ENCODE measurements at regions not wholly inside any gene's neighbourhood (a gene's known extent, or its start where the extent isn't known, plus 50 kb on each side); places are given as distances from the start of the nearest gene placed in this dataset.

DNA sequence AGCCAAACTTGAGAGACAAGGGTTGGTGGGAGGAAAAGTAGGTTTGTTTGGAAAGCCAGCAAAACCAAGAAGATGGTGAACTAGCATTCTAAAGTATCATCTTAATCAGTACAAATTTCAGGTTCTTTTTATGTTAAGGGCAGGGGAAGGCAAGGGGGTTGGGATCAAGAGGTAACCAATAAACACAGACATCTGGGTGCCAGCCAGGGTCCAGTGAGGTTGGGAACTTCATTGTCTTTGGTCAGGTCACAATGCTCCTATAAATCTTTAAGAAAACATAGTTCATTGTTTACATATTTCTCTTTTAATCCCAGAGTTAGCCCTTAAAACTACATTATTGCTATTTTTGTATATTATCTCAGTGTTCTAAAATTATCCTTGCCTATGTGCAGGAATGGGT lies 126.2 kb upstream of the NR5A2 start:
- TF ChIP-seq, protein P1, sequence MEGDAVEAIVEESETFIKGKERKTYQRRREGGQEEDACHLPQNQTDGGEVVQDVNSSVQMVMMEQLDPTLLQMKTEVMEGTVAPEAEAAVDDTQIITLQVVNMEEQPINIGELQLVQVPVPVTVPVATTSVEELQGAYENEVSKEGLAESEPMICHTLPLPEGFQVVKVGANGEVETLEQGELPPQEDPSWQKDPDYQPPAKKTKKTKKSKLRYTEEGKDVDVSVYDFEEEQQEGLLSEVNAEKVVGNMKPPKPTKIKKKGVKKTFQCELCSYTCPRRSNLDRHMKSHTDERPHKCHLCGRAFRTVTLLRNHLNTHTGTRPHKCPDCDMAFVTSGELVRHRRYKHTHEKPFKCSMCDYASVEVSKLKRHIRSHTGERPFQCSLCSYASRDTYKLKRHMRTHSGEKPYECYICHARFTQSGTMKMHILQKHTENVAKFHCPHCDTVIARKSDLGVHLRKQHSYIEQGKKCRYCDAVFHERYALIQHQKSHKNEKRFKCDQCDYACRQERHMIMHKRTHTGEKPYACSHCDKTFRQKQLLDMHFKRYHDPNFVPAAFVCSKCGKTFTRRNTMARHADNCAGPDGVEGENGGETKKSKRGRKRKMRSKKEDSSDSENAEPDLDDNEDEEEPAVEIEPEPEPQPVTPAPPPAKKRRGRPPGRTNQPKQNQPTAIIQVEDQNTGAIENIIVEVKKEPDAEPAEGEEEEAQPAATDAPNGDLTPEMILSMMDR (IDR thresholded peaks at IDR 0.05; ENCODE audit: insufficient read depth, low read depth, low read length): no peak
- TF ChIP-seq EZH2 (IDR thresholded peaks at IDR 0.05; ENCODE audit: insufficient read depth, low read length): no peak

Measured in astrocyte (in vitro differentiated cells and primary cell).